ENCODE measurements at regions not wholly inside any gene's neighbourhood (a gene's known extent, or its start where the extent isn't known, plus 50 kb on each side); places are given as distances from the start of the nearest gene placed in this dataset.
"Not testable (repeated sequence)": the region's sequence is repeated elsewhere in the genome, so short reads cannot be mapped to it uniquely, and the experiment has no call there.

GRCh38 chr14:105917933-105918436 lies 391.6 kb downstream of the TMEM121 start:
- DNase-seq = no peak
- ATAC-seq = no peak
- intact Hi-C loops (cut with micrococcal nuclease) = loop anchor here (1.0 kb wide), 1 partner anchor 13 kb away; no protein-coding TSS in a partner anchor
- H3K9me3 Mint-ChIP-seq = no peaks in the 10 kb centered on the region
- no peak overlapping the region for H3K4me3 Mint-ChIP-seq
- ChIA-PET POLR2A (no interaction called here), CTCF (no interaction called here)
- H3K36me3 Mint-ChIP-seq (ENCODE audit: low read depth) = no peaks in the 10 kb centered on the region
- TF ChIP-seq CTCF (IDR thresholded peaks at IDR 0.05) = no peak
- H3K27ac Mint-ChIP-seq = no peak overlapping the region
- H3K27me3 Mint-ChIP-seq = peaks cover 5% of the 10 kb centered on the region
- no peaks in the 10 kb centered on the region for H3K4me1 Mint-ChIP-seq (ENCODE audit: low read depth)

- Mint-ChIP-seq H3K27ac (no peak overlapping the region), H3K4me1 (ENCODE audit: low read depth) (no peaks in the 10 kb centered on the region), H3K9me3 (no peaks in the 10 kb centered on the region), H3K4me3 (no peak overlapping the region), H3K27me3 (peaks cover 5% of the 10 kb centered on the region), H3K36me3 (ENCODE audit: low read depth) (no peaks in the 10 kb centered on the region)
- intact Hi-C loops (cut with micrococcal nuclease) = no loop called here
- CTCF ChIA-PET = no interaction called here
- DNase-seq (no peak), ATAC-seq (no peak)
- POLR2A ChIA-PET = no interaction called here
- TF ChIP-seq CTCF (IDR thresholded peaks at IDR 0.05) = no peak
Measured at GRCh38 chr14:105918496-105919262, 392.3 kb downstream of the TMEM121 start.

GRCh38 chr14:105919458-105920150 lies 393.2 kb downstream of the TMEM121 start:
- intact Hi-C loops (cut with micrococcal nuclease) = no loop called here
- POLR2A ChIA-PET = no interaction called here
- DNase-seq = no peak
- CTCF ChIA-PET = no interaction called here
- TF ChIP-seq CTCF (IDR thresholded peaks at IDR 0.05) = no peak
- Mint-ChIP-seq H3K27me3 (peaks cover 5% of the 10 kb centered on the region), H3K36me3 (ENCODE audit: low read depth) (no peaks in the 10 kb centered on the region), H3K27ac (no peak overlapping the region), H3K9me3 (no peaks in the 10 kb centered on the region), H3K4me3 (no peak overlapping the region), H3K4me1 (ENCODE audit: low read depth) (no peaks in the 10 kb centered on the region)
- no peak for ATAC-seq

- H3K4me3 Mint-ChIP-seq; H3K27me3 Mint-ChIP-seq; DNase-seq; CTCF ChIA-PET; H3K9me3 Mint-ChIP-seq; intact Hi-C loops (cut with micrococcal nuclease); H3K27ac Mint-ChIP-seq; H3K36me3 Mint-ChIP-seq (ENCODE audit: low read depth); POLR2A ChIA-PET; H3K4me1 Mint-ChIP-seq (ENCODE audit: low read depth); ATAC-seq: not testable (repeated sequence)
Measured at GRCh38 chr14:105920151-105920700, 393.8 kb downstream of the TMEM121 start.

GRCh38 chr14:105920803-105921755 lies 394.7 kb downstream of the TMEM121 start:
- H3K36me3 Mint-ChIP-seq (ENCODE audit: low read depth); H3K27ac Mint-ChIP-seq; H3K27me3 Mint-ChIP-seq; intact Hi-C loops (cut with micrococcal nuclease); H3K9me3 Mint-ChIP-seq; POLR2A ChIA-PET; ATAC-seq; H3K4me3 Mint-ChIP-seq; CTCF ChIA-PET; H3K4me1 Mint-ChIP-seq (ENCODE audit: low read depth); DNase-seq: not testable (repeated sequence)

GRCh38 chr14:105921781-105922180 lies 395.4 kb downstream of the TMEM121 start:
- H3K36me3 Mint-ChIP-seq (ENCODE audit: low read depth); POLR2A ChIA-PET; ATAC-seq; H3K27ac Mint-ChIP-seq; intact Hi-C loops (cut with micrococcal nuclease); DNase-seq; H3K4me1 Mint-ChIP-seq (ENCODE audit: low read depth); H3K9me3 Mint-ChIP-seq; H3K27me3 Mint-ChIP-seq; CTCF ChIA-PET; H3K4me3 Mint-ChIP-seq: not testable (repeated sequence)

- H3K9me3 Mint-ChIP-seq; H3K4me3 Mint-ChIP-seq; CTCF ChIA-PET; H3K27me3 Mint-ChIP-seq; H3K36me3 Mint-ChIP-seq (ENCODE audit: low read depth); DNase-seq; H3K27ac Mint-ChIP-seq; ATAC-seq; intact Hi-C loops (cut with micrococcal nuclease); POLR2A ChIA-PET; H3K4me1 Mint-ChIP-seq (ENCODE audit: low read depth): not testable (repeated sequence)
Measured at GRCh38 chr14:105923520-105924191, 397.3 kb downstream of the TMEM121 start.
